ENCODE measurements at regions not wholly inside any gene's neighbourhood (a gene's known extent, or its start where the extent isn't known, plus 50 kb on each side); places are given as distances from the start of the nearest gene placed in this dataset.

- TF ChIP-seq CTCF (conservative IDR thresholded peaks at IDR 0.05; ENCODE audit: low read length) (no peak), EZH2phosphoT487 (IDR thresholded peaks at IDR 0.05; ENCODE audit: borderline replicate concordance, low read depth, low read length) (no peak)
Observed at GRCh38 chr5:68387074-68387796, 171.7 kb downstream of the PIK3R1 start.
